Neural cell (in vitro differentiated cells): ENCODE measurements at regions not wholly inside any gene's neighbourhood (a gene's known extent, or its start where the extent isn't known, plus 50 kb on each side); places are given as distances from the start of the nearest gene placed in this dataset.

Source experiments
- CTCF ChIP-seq: fragments of 450-650 bp; IDR thresholded peaks from 2 replicates; pipeline ENCODE4 v1.5.1; 2014; ENCODE audit warnings: antibody characterized with exemption, mild to moderate bottlenecking, moderate library complexity; ENCODE audit not compliant: poor library complexity, severe bottlenecking
- EZH2 ChIP-seq: fragments of 200-600, 300-800 bp; shearing (Covaris generic), sonication (generic); IDR thresholded peaks from 2 replicates; pipeline ENCODE4 v1.6.1; 2014; ENCODE audit warnings: antibody characterized with exemption, low read length, borderline replicate concordance, mild to moderate bottlenecking; ENCODE audit not compliant: insufficient read depth, poor library complexity, severe bottlenecking

DNA sequence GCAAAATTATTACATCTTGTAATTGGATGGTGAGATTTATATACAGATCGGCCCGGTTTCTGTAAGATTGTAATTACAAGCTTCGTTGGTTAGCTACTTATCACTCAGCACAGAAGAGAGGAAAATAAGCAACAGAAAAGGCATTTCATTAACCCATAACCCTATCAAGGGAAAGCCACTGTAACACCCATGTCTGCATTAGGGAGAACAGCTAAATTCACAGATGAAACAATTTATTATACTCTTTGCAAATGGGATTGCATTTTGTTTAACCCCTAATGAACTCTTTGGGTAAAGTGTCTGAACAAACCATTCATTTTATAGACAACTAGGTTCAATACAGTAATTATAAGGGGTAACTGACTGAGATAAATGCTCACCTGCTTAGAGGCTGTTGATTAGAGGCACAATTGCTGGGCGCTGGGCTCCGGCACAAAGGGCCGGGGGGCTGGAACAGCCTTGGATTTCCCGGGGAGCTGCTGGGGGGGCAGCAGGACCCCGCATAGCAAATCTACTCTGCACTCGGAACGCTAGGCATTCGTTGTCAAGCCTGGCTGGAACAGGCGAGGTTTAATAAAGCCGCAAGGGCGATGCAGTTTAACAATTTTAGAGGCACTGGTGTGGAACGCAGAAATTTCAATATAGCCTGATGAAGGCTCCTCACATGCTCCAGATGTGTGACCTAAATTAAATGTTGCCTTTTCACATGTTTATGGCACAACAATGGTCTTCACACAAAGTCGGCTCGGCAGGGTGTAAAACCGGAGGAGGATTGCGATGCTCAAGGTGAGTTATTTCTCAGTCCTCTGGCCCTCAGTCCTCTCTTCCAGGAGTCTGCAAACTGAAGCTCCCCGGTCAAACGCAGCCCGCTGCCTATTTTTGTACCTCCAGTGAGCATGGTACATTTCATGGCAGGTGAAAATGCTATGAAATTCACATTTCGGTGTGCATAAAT is 134.0 kb upstream of the IRX6 start:
- TF ChIP-seq EZH2 (no peak), CTCF (no peak)
